ENCODE measurements at regions not wholly inside any gene's neighbourhood (a gene's known extent, or its start where the extent isn't known, plus 50 kb on each side); places are given as distances from the start of the nearest gene placed in this dataset.
A peak's percentile ranks its signal among the peaks of the same experiment; 100 is the strongest.

- peaks cover 0 to 3% (median 0%) of the 10 kb centered on the region in 4 donors for H3K4me1 ChIP-seq (ENCODE audit: control insufficient read depth in 4 of 4, insufficient read depth in 4 of 4, low read length in 3 of 4)
- DNase-seq (ENCODE audit: low spot score): no peak
- H3K9ac ChIP-seq (ENCODE audit: low read depth in 1 of 2, low read length in 2 of 2): no peak overlapping the region
- no peak overlapping the region for H3K27ac ChIP-seq (ENCODE audit: low read depth in 1 of 2, low read length in 2 of 2)
- WGBS: 59% methylated on average over 3 of the region's 3 CpGs
- H3K9me3 ChIP-seq (ENCODE audit: control insufficient read depth in 4 of 4, low read length in 3 of 4): peaks cover 0 to 6% (median 0%) of the 10 kb centered on the region in 4 donors
- no peaks in the 10 kb centered on the region for H3K27me3 ChIP-seq (ENCODE audit: control insufficient read depth in 4 of 4, insufficient read depth in 4 of 4, low read length in 3 of 4)
- H3K36me3 ChIP-seq (ENCODE audit: control insufficient read depth in 4 of 4, insufficient read depth in 3 of 4, low read depth in 1 of 4, low read length in 3 of 4): no peaks in the 10 kb centered on the region
- H3K4me3 ChIP-seq (ENCODE audit: low read depth in 1 of 3, low read length in 3 of 3): no peak overlapping the region
- TF ChIP-seq HNF4G (IDR thresholded peaks at IDR 0.05) (no peak), EGR1 (IDR thresholded peaks at IDR 0.05; ENCODE audit: low read depth in 2 of 2) (no peak), RAD21 (IDR thresholded peaks at IDR 0.05) (no peak), ATF3 (IDR thresholded peaks at IDR 0.05) (no peak), FOXA1 (IDR thresholded peaks at IDR 0.05) (no peak), NR2F2 (IDR thresholded peaks at IDR 0.05) (no peak), ZBTB33 (IDR thresholded peaks at IDR 0.05) (no peak), CTCF (IDR thresholded peaks at IDR 0.05; ENCODE audit: low read depth, low read length, missing input control) (no peak), FOXA2 (IDR thresholded peaks at IDR 0.05) (peak; percentile 47), MAX (IDR thresholded peaks at IDR 0.05) (no peak), SP1 (IDR thresholded peaks at IDR 0.05) (no peak), HNF4A (conservative IDR thresholded peaks at IDR 0.05) (peak; percentile 27 to 29), JUND (IDR thresholded peaks at IDR 0.05) (peak in 1 of 2 donors; percentile 12), TAF1 (conservative IDR thresholded peaks at IDR 0.05) (no peak), RXRA (IDR thresholded peaks at IDR 0.05) (peak; percentile 43 to 53), REST (IDR thresholded peaks at IDR 0.05) (no peak), GABPA (IDR thresholded peaks at IDR 0.05 in 1 of 2, conservative IDR thresholded peaks at IDR 0.05 in 1 of 2) (no peak), YY1 (IDR thresholded peaks at IDR 0.05) (no peak)
These were observed 217.8 kb upstream of the SOX9 start for GRCh38 chr17:71902894-71903506.

Measured in liver (tissue), 8 donors.